Retinal pigment epithelial cell (primary cell): ENCODE measurements at regions not wholly inside any gene's neighbourhood (a gene's known extent, or its start where the extent isn't known, plus 50 kb on each side); places are given as distances from the start of the nearest gene placed in this dataset.
"Not testable (repeated sequence)": the region's sequence is repeated elsewhere in the genome, so short reads cannot be mapped to it uniquely, and the experiment has no call there.

Source experiments
- DNase-seq: peaks from one replicate; pipeline ENCODE4 v3.0.0-alpha.2; 2010; ENCODE audit warnings: low read depth
- H3K4me3 ChIP-seq: 2 replicates; pipeline ENCODE4 v1.5.1; 2011; ENCODE audit warnings: mild to moderate bottlenecking, low read length, control low read depth, moderate library complexity
- CTCF ChIP-seq: conservative IDR thresholded peaks from 2 replicates; pipeline ENCODE4 v1.5.1; 2011; ENCODE audit warnings: low read depth, low read length, control low read depth, inconsistent platforms

- TF ChIP-seq CTCF: no peak
- no peak overlapping the region for H3K4me3 ChIP-seq
- no peak for DNase-seq
Measured at GRCh38 chr6:74187811-74188210, 491.8 kb downstream of the CD109 start.

GRCh38 chr6:74182992-74183391 lies 487.0 kb downstream of the CD109 start:
- H3K4me3 ChIP-seq: no peak overlapping the region
- TF ChIP-seq CTCF: no peak
- DNase-seq: no peak

DNA sequence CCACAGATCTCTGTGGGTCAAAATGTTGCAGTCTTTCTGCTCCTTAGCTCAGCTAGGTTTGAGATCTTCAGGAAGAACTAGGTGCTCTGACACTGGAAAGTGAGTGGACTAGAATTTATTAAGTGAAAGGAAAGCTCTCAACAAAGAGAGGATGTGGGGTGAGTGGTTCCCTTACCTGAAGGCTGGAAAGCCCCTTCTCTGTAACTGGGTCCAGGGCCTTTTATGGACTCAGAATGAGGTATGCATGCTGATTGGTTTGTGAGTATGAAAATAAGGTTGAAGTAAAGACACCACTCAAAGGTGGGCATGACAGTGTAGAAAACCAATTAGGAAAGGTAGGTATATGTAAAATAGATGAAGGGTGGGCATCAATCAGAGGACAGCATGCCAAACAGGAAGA lies 485.5 kb downstream of the CD109 start:
- TF ChIP-seq CTCF: no peak
- DNase-seq: no peak
- H3K4me3 ChIP-seq: no peak overlapping the region

GRCh38 chr6:74177506-74177905 lies 481.5 kb downstream of the CD109 start:
- no peak for DNase-seq
- TF ChIP-seq CTCF: no peak
- no peak overlapping the region for H3K4me3 ChIP-seq

DNA sequence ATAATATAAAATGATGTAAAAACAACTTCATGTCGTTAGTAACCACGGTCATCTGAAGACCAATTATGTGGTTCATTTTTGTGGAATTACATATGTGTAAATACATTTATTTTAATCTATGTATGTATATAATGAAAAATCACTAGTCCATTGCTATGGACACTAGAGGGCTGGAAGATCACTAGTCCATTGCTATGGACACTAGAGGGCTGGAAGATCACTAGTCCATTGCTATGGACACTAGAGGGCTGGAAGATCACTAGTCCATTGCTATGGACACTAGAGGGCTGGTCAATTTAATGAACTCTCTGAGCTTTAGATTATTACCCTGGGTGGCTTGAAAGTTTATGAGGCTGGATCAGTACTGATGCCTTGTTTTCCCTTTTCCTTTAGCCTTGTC lies 474.5 kb downstream of the CD109 start:
- H3K4me3 ChIP-seq, DNase-seq: not testable (repeated sequence)

DNA sequence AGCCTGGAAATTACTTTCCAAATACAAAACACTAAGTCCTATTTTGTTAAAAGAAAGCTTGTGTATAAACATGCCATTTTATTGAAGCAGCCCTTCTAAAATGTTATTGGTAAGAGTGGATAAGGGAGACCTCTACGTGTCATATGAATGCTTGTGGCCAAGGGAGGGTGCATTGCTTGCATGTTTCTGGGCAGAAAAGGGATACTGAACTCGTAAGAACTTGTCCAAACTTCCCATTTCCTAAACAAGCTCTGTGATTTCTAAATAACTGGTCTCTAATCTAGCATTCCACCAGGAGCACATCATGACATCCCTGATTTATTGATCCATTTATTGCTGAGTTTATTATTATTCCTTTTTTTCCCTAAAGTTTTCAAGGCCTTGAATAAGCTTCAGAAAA lies 474.1 kb downstream of the CD109 start:
- TF ChIP-seq CTCF: no peak
- no peak for DNase-seq
- no peak overlapping the region for H3K4me3 ChIP-seq

DNA sequence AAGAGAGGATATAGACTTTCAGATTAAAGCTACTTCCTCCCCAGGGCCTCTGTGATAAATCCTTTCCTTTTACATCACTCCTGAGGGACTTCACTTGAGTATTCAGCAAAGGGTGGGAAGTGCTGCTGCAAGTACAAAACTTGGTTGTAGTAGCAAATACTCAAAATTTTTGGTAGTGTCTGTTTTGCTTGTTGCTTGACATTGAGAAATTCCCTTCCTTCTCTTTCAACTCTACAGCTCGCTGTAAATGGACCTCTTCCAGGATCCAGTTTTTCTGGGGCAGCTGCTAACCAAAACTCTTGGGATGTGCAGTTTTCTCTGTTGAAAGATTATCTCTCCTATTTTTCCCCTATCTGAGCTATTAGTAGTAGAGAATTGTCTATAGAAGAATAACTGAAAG lies 472.0 kb downstream of the CD109 start:
- no peak for DNase-seq
- no peak for TF ChIP-seq CTCF
- H3K4me3 ChIP-seq: no peak overlapping the region

DNA sequence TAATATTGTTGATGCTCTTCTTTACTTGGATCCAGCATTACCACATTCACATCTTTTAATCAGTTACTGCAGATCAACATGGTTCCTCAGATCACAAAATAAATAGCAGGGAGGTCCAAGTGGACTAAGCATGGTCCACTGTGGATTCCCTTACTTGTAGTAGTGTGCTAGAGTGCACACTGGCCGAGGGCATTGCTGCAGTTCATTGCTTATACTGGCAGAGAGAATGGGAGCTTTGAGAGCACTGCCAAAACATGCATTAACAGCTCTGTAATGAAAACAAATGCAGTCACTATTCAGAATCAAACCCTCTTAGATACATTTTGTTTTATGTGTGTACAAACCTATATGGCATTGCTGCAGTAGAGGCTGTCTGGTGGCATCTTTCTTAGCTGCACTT lies 471.5 kb downstream of the CD109 start:
- no peak overlapping the region for H3K4me3 ChIP-seq
- DNase-seq: no peak
- TF ChIP-seq CTCF: no peak
